Astrocyte (in vitro differentiated cells and primary cell): ENCODE measurements at regions not wholly inside any gene's neighbourhood (a gene's known extent, or its start where the extent isn't known, plus 50 kb on each side); places are given as distances from the start of the nearest gene placed in this dataset.

ENCODE experiments used
- DNase-seq: peaks from one replicate; pipeline ENCODE4 v3.0.0-alpha.2; 2010; ENCODE audit warnings: low read depth
- FAIRE-seq: peaks from 2 replicates; lab custom pipeline; 2011; peaks lifted over from hg19 to GRCh38; lab: Jason Lieb, UNC
- H2AFZ ChIP-seq: 2 replicates; pipeline ENCODE4 v1.6.0; 2012; ENCODE audit warnings: low read depth, low read length, inconsistent platforms
- H3K27ac ChIP-seq: 2 replicates; pipeline ENCODE4 v1.5.1; 2011; ENCODE audit warnings: low read depth, low read length, inconsistent platforms
- H3K27me3 ChIP-seq: 2 replicates; pipeline ENCODE4 v1.6.0; 2011; ENCODE audit warnings: low read length, inconsistent platforms; ENCODE audit not compliant: insufficient read depth
- H3K36me3 ChIP-seq: 2 replicates; pipeline ENCODE4 v1.5.1; 2011; ENCODE audit warnings: low read length, inconsistent platforms; ENCODE audit not compliant: insufficient read depth
- H3K4me1 ChIP-seq: 2 replicates; pipeline ENCODE4 v1.5.1; 2011; ENCODE audit warnings: low read length, inconsistent platforms; ENCODE audit not compliant: insufficient read depth
- H3K4me2 ChIP-seq: 2 replicates; pipeline ENCODE4 v1.6.0; 2012; ENCODE audit warnings: low read length, inconsistent platforms
- H3K4me3 ChIP-seq: 2 replicates; pipeline ENCODE4 v1.5.1; 2011; ENCODE audit warnings: low read depth, mild to moderate bottlenecking, low read length, inconsistent platforms; ENCODE audit not compliant: insufficient read depth
- H3K79me2 ChIP-seq: 2 replicates; pipeline ENCODE4 v1.6.0; 2012; ENCODE audit warnings: mild to moderate bottlenecking, low read length, inconsistent platforms; ENCODE audit not compliant: insufficient read depth
- H3K9ac ChIP-seq: 2 replicates; pipeline ENCODE4 v1.6.0; 2012; ENCODE audit warnings: mild to moderate bottlenecking, low read length, inconsistent platforms
- H3K9me3 ChIP-seq: 2 replicates; pipeline ENCODE4 v1.5.1; 2012; ENCODE audit warnings: low read depth, mild to moderate bottlenecking, low read length, inconsistent platforms; ENCODE audit not compliant: insufficient read depth
- H4K20me1 ChIP-seq: 2 replicates; pipeline ENCODE4 v1.6.0; 2012; ENCODE audit warnings: low read length, inconsistent platforms; ENCODE audit not compliant: insufficient read depth
- H3K27ac Mint-ChIP-seq: one replicate; pipeline ENCODE4 v1.8.0; 2021; ENCODE audit warnings: mild to moderate bottlenecking, mixed read lengths; ENCODE audit not compliant: unreplicated experiment
- H3K27me3 Mint-ChIP-seq: one replicate; pipeline ENCODE4 v1.8.0; 2021; ENCODE audit warnings: low read depth, mixed read lengths; ENCODE audit not compliant: unreplicated experiment
- H3K36me3 Mint-ChIP-seq: one replicate; pipeline ENCODE4 v1.8.0; 2021; ENCODE audit warnings: low read depth, mixed read lengths; ENCODE audit not compliant: unreplicated experiment
- H3K4me1 Mint-ChIP-seq: one replicate; pipeline ENCODE4 v1.8.0; 2021; ENCODE audit warnings: low read depth, mixed read lengths; ENCODE audit not compliant: unreplicated experiment
- H3K4me3 Mint-ChIP-seq: one replicate; pipeline ENCODE4 v1.8.0; 2021; ENCODE audit warnings: mild to moderate bottlenecking, moderate library complexity, mixed read lengths; ENCODE audit not compliant: unreplicated experiment
- H3K9me3 Mint-ChIP-seq: one replicate; pipeline ENCODE4 v1.8.0; 2021; ENCODE audit warnings: mild to moderate bottlenecking, mixed read lengths; ENCODE audit not compliant: unreplicated experiment
- CTCF ChIP-seq: IDR thresholded peaks from 2 replicates; pipeline ENCODE4 v1.5.1; 2011; ENCODE audit warnings: low read depth, mild to moderate bottlenecking, inconsistent platforms, low read length, moderate library complexity; ENCODE audit not compliant: insufficient read depth
- EZH2 ChIP-seq: IDR thresholded peaks from 2 replicates; pipeline ENCODE4 v1.6.1; 2012; ENCODE audit warnings: mild to moderate bottlenecking, low read length, inconsistent platforms; ENCODE audit not compliant: insufficient read depth

- H3K79me2 ChIP-seq, result peaks cover 90% of the 10 kb centered on the region
- H3K4me2 ChIP-seq, result peak overlapping the region; percentile 59
- TF ChIP-seq CTCF, result no peak
- TF ChIP-seq EZH2, result no peak
- H3K4me3 ChIP-seq, result no peak overlapping the region
- no peaks in the 10 kb centered on the region for H3K9me3 Mint-ChIP-seq
- no peaks in the 10 kb centered on the region for H3K27me3 Mint-ChIP-seq
- no peak for DNase-seq
- H3K27ac ChIP-seq, result peak overlapping the region; percentile 51
- H2AFZ ChIP-seq, result no peak overlapping the region
- peaks cover 14% of the 10 kb centered on the region for H4K20me1 ChIP-seq
- no peaks in the 10 kb centered on the region for H3K27me3 ChIP-seq
- no peak overlapping the region for H3K4me3 Mint-ChIP-seq
- H3K9ac ChIP-seq, result peak overlapping the region; percentile 56
- peaks cover 68% of the 10 kb centered on the region for H3K4me1 ChIP-seq
- H3K9me3 ChIP-seq, result no peaks in the 10 kb centered on the region
- H3K36me3 Mint-ChIP-seq, result peaks cover 6% of the 10 kb centered on the region
- peaks cover 59% of the 10 kb centered on the region for H3K4me1 Mint-ChIP-seq
- H3K27ac Mint-ChIP-seq, result peak overlapping the region; percentile 89
- H3K36me3 ChIP-seq, result peaks cover 45% of the 10 kb centered on the region
- peak; percentile 20 for FAIRE-seq
These were observed 559.6 kb upstream of the DIPK2B start for GRCh38 chrX:45760187-45760742.

DNA sequence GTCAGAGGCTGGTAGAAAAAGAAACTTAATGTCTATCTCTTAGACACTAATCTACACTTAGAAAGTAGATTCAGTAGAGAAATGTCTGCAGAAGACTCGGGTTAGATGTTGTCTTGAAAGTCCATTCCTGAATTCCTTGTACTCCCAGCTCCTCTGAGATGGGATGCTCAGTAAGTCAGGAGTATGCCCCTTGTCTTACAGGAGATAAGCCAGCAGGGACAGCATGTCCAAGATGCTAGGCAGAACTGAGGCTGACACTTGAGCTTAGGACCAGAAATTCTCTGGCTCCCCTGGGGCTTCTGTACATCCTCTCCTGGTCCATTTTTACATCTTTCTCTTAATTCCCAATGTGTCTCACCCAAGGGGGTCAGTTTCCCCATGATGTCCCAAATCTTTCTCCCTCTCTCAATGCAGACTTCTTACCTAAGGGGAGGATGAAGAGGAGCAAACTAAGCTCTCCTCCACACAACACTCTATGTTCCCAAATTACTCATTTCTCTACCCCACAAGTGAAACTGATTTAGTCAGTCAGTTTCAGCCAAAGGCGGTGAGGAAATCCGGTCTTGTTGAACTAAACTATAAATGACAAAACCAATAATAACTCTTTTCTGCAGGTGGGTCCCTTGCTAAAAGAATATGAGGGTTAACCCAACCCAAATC, 558.2 kb upstream of the DIPK2B start:
- peaks cover 48% of the 10 kb centered on the region for H3K36me3 ChIP-seq
- Mint-ChIP-seq H3K27me3 (no peaks in the 10 kb centered on the region), H3K27ac (peak overlapping the region; percentile 87), H3K4me1 (peaks cover 57% of the 10 kb centered on the region), H3K4me3 (peak overlapping the region; percentile 31), H3K9me3 (no peaks in the 10 kb centered on the region), H3K36me3 (peaks cover 7% of the 10 kb centered on the region)
- peaks cover 17% of the 10 kb centered on the region for H4K20me1 ChIP-seq
- DNase-seq, result peak; percentile 39
- no peak overlapping the region for H3K4me3 ChIP-seq
- no peak overlapping the region for H2AFZ ChIP-seq
- no peaks in the 10 kb centered on the region for H3K27me3 ChIP-seq
- peak overlapping the region; percentile 75 for H3K27ac ChIP-seq
- H3K79me2 ChIP-seq, result peaks cover 89% of the 10 kb centered on the region
- no peak for FAIRE-seq
- TF ChIP-seq CTCF (no peak), EZH2 (no peak)
- H3K9me3 ChIP-seq, result no peaks in the 10 kb centered on the region
- H3K9ac ChIP-seq, result peak overlapping the region; percentile 56
- peaks cover 72% of the 10 kb centered on the region for H3K4me1 ChIP-seq
- H3K4me2 ChIP-seq, result peak overlapping the region; percentile 59

DNA sequence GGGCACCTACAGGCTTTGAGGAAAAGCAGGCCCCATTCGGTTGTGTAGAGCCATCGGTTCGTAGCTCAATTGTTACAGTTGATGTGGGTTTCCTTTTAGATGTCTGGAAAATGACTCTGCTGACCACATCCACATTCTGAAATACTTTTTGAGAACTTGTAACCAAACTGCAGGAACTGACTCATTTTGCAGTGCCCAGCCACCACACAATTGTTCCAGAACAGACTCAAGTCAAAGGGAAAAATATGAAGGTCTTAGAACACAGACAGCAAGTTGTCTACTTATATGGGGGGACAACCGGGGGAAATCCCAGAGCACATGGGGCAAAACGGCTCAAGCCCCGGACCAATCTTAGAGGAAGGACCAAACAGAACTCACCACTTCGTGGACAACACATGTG, 557.6 kb upstream of the DIPK2B start:
- peaks cover 4% of the 10 kb centered on the region for H3K36me3 Mint-ChIP-seq
- Histone ChIP-seq H2AFZ (no peak overlapping the region), H3K36me3 (peaks cover 49% of the 10 kb centered on the region), H3K4me3 (no peak overlapping the region), H3K9me3 (no peaks in the 10 kb centered on the region), H4K20me1 (peaks cover 19% of the 10 kb centered on the region), H3K9ac (peak overlapping the region; percentile 56), H3K4me2 (peak overlapping the region; percentile 59), H3K4me1 (peaks cover 73% of the 10 kb centered on the region), H3K27me3 (no peaks in the 10 kb centered on the region), H3K27ac (peak overlapping the region; percentile 75), H3K79me2 (peaks cover 89% of the 10 kb centered on the region)
- FAIRE-seq (peak; percentile 99), DNase-seq (peak; percentile 95)
- H3K27me3 Mint-ChIP-seq, result no peaks in the 10 kb centered on the region
- peaks cover 55% of the 10 kb centered on the region for H3K4me1 Mint-ChIP-seq
- no peaks in the 10 kb centered on the region for H3K9me3 Mint-ChIP-seq
- TF ChIP-seq EZH2 (no peak), CTCF (no peak)
- no peak overlapping the region for H3K4me3 Mint-ChIP-seq
- peak overlapping the region; percentile 87 for H3K27ac Mint-ChIP-seq
